Common myeloid progenitor, CD34-positive (primary cell): ENCODE measurements at regions not wholly inside any gene's neighbourhood (a gene's known extent, or its start where the extent isn't known, plus 50 kb on each side); places are given as distances from the start of the nearest gene placed in this dataset.

Source experiments
- CTCF ChIA-PET: fragments of 350-600 bp; sonication (Branson Sonifier 250); formaldehyde crosslinking; loops from one replicate; lab custom pipeline; 2021; ENCODE audit warnings: antibody characterized with exemption; lab: Charles Lee
- POLR2A ChIA-PET: fragments of 350-600 bp; sonication (Branson Sonifier 250); formaldehyde crosslinking; loops from one replicate; lab custom pipeline; 2021; ENCODE audit warnings: antibody characterized with exemption; lab: Charles Lee
- DNase-seq, 3 donors: peaks; one replicate each; pipeline versions ENCODE4 v3.0.0 to v3.0.0-alpha.2; 2013
- H3K27ac ChIP-seq, 2 experiments: 1 replicate in 1 of 2; 2 replicates in 1 of 2; pipeline ENCODE4 v1.7.0; 2013; ENCODE audit warnings: inconsistent platforms in 2 of 2, low read length in 2 of 2, mild to moderate bottlenecking in 2 of 2, low read depth in 1 of 2, moderate library complexity in 1 of 2; ENCODE audit not compliant: severe bottlenecking in 2 of 2, insufficient read depth in 1 of 2, poor library complexity in 1 of 2
- H3K27me3 ChIP-seq, 5 experiments: replicated peaks in 2 of 5; 1 replicate in 3 of 5; 2 replicates in 2 of 5; pipeline versions ENCODE4 v1.6.1 to v1.7.0; 2013; ENCODE audit warnings: low read length in 4 of 5, mild to moderate bottlenecking in 2 of 5, moderate library complexity in 2 of 5, inconsistent platforms in 1 of 5; ENCODE audit not compliant: insufficient read depth in 5 of 5, control insufficient read depth in 4 of 5
- H3K36me3 ChIP-seq, 4 experiments: 1 replicate in 2 of 4; 2 replicates in 2 of 4; pipeline versions ENCODE4 v1.6.1 to v1.7.0; 2013; ENCODE audit warnings: low read length in 3 of 4, control low read depth in 1 of 4, mild to moderate bottlenecking in 1 of 4; ENCODE audit not compliant: control insufficient read depth in 4 of 4, insufficient read depth in 4 of 4
- H3K4me1 ChIP-seq, 4 experiments: 1 replicate in 3 of 4; 2 replicates in 1 of 4; pipeline versions ENCODE4 v1.6.1 to v1.7.1; 2013; ENCODE audit warnings: low read length in 3 of 4, mild to moderate bottlenecking in 3 of 4, control low read depth in 1 of 4, inconsistent platforms in 1 of 4, moderate library complexity in 1 of 4; ENCODE audit not compliant: control insufficient read depth in 4 of 4, insufficient read depth in 4 of 4; ENCODE audit errors: control extremely low read depth in 1 of 4
- H3K4me3 ChIP-seq, 7 experiments: 1 replicate in 4 of 7; 2 replicates in 3 of 7; pipeline versions ENCODE4 v1.5.1 to v1.7.0; 2013; ENCODE audit warnings: mild to moderate bottlenecking in 7 of 7, low read length in 6 of 7, moderate library complexity in 6 of 7, inconsistent platforms in 2 of 7, low read depth in 2 of 7, control low read depth in 1 of 7; ENCODE audit not compliant: insufficient read depth in 4 of 7, control insufficient read depth in 1 of 7; ENCODE audit errors: extremely low read depth in 1 of 7
- H3K9me3 ChIP-seq, 5 experiments: 1 replicate in 4 of 5; 2 replicates in 1 of 5; pipeline versions ENCODE4 v1.6.1 to v1.7.1; 2013; ENCODE audit warnings: low read length in 4 of 5, mild to moderate bottlenecking in 2 of 5, inconsistent platforms in 1 of 5, low read depth in 1 of 5, moderate library complexity in 1 of 5; ENCODE audit not compliant: control insufficient read depth in 4 of 5, insufficient read depth in 2 of 5; ENCODE audit errors: control extremely low read depth in 1 of 5
- WGBS: methylation state at CpG from one replicate; pipeline ENCODE4 v1.1.5; 2013; ENCODE audit not compliant: insufficient coverage; 5-methylcytosine and 5-hydroxymethylcytosine counted together

GRCh38 chr10:78248651-78249464, 215.2 kb downstream of the RPS24 start:
- no peak overlapping the region for H3K27ac ChIP-seq

GRCh38 chr10:78249690-78250089, 216.0 kb downstream of the RPS24 start:
- WGBS: 51% methylated on average over 2 of the region's 3 CpGs
- Histone ChIP-seq H3K27me3 (no peaks in the 10 kb centered on the region), H3K27ac (no peak overlapping the region), H3K4me3 (no peak overlapping the region), H3K36me3 (no peaks in the 10 kb centered on the region), H3K4me1 (peaks cover 8 to 56% (median 45%) of the 10 kb centered on the region in 4 experiments), H3K9me3 (peaks cover 0 to 2% (median 0%) of the 10 kb centered on the region in 5 experiments)
- ChIA-PET CTCF (interaction anchor here (0.9 to 5.0 kb wide), 9 partner anchors 11 to 157 kb away, joined by 3 to 54 read pairs (median 4); no protein-coding TSS in a partner anchor), POLR2A (interaction anchor here (0.5 to 3.3 kb wide), 3 partner anchors 13 to 43 kb away, joined by 3 to 19 read pairs (median 3); no protein-coding TSS in a partner anchor)
- DNase-seq: no peak

More at GRCh38 chr10:78248651-78249464, 215.2 kb downstream of the RPS24 start:
- POLR2A ChIA-PET: interaction anchor here (3.3 kb wide), 1 partner anchor 12 kb away, joined by 19 read pairs; no protein-coding TSS in a partner anchor
- Histone ChIP-seq H3K36me3 (no peaks in the 10 kb centered on the region), H3K9me3 (peaks cover 0 to 2% (median 0%) of the 10 kb centered on the region in 5 experiments), H3K4me3 (peak overlapping the region in 2 of 7 experiments; percentile 34 to 50), H3K27me3 (no peaks in the 10 kb centered on the region), H3K4me1 (peaks cover 7 to 51% (median 45%) of the 10 kb centered on the region in 4 experiments)
- 36% methylated on average over 21 of the region's 22 CpGs for WGBS
- DNase-seq: peak in 2 of 3 donors; percentile 43 to 46
- CTCF ChIA-PET: interaction anchor here (0.7 to 5.0 kb wide), 11 partner anchors 10 to 199 kb away, joined by 3 to 54 read pairs (median 3); no protein-coding TSS in a partner anchor

DNA sequence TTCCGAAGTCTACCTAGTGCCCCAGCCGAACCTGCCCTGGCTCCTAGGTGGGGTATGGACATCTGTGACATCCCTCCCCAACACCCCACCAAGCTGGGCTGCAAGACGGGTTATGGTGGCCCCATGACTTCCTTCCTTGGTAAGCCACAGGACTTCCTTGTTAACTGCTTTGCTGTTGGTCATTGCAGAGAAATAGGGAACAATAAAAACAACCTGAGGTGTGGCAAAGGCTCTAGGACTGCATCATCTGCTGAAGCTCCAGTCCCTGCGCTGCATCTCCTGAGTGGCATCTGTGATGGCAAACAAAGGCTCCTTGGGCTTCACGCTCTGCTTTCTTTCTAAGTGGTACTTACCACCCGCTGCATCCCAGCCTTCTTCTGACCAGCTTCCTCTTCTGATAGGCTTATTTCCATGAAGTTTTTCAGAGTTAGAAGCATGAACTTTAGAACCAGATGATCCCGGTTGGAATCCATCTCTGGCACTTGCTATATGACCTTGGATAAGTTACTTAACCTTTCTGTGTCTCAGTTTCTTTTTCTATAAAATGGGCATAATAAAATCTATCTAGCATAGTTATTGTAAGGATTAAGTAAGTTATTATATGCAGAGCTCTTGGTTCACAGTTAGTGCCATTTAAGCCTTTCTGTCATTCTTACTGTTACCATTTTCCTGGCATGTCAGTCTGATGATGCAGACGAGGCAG, 216.8 kb downstream of the RPS24 start:
- ChIA-PET POLR2A (interaction anchor here (0.5 to 3.3 kb wide), 4 partner anchors 14 to 46 kb away, joined by 3 to 19 read pairs (median 3); no protein-coding TSS in a partner anchor), CTCF (interaction anchor here (0.9 to 5.0 kb wide), 8 partner anchors 10 to 52 kb away, joined by 3 to 54 read pairs (median 4); no protein-coding TSS in a partner anchor)
- Histone ChIP-seq H3K27ac (no peak overlapping the region), H3K27me3 (no peaks in the 10 kb centered on the region), H3K4me3 (peak overlapping the region in 3 of 7 experiments; percentile 19 to 33 (median 30)), H3K36me3 (no peaks in the 10 kb centered on the region), H3K4me1 (peaks cover 8 to 59% (median 47%) of the 10 kb centered on the region in 4 experiments), H3K9me3 (peaks cover 0 to 2% (median 0%) of the 10 kb centered on the region in 5 experiments)
- WGBS: 15% methylated on average over 7 of the region's 8 CpGs
- DNase-seq: peak; percentile 79 to 97 (median 96)

DNA sequence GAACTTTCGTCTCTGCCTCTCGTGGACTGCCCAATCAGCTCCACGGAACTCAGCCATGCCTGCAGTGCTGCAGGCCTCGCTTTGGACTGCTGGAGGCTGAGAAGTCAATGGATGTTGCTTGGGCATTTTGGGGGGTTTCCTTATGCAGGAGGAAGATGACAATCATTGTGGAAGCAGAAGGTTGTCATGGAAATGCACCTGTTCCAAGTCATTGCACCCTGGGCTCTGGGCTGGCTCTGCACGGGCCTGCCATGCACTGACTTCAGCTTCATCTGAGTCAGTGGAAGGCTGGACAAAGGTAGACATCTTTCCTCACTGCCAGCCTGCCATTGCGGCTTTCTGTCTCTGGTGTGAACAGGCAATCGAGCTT, 217.3 kb downstream of the RPS24 start:
- peaks cover 8 to 65% (median 52%) of the 10 kb centered on the region in 4 experiments for H3K4me1 ChIP-seq
- no peak overlapping the region for H3K27ac ChIP-seq
- peaks cover 0 to 2% (median 0%) of the 10 kb centered on the region in 5 experiments for H3K9me3 ChIP-seq
- H3K27me3 ChIP-seq: no peaks in the 10 kb centered on the region
- 82% methylated on average over 7 of the region's 7 CpGs for WGBS
- peak in 2 of 3 donors; percentile 65 to 68 for DNase-seq
- CTCF ChIA-PET: interaction anchor here (1.1 to 5.0 kb wide), 7 partner anchors 9 to 52 kb away, joined by 3 to 54 read pairs (median 4); no protein-coding TSS in a partner anchor
- POLR2A ChIA-PET: interaction anchor here (3.3 kb wide), 1 partner anchor 14 kb away, joined by 19 read pairs; no protein-coding TSS in a partner anchor
- H3K36me3 ChIP-seq: no peaks in the 10 kb centered on the region
- peak overlapping the region in 1 of 7 experiments; percentile 30 for H3K4me3 ChIP-seq

DNA sequence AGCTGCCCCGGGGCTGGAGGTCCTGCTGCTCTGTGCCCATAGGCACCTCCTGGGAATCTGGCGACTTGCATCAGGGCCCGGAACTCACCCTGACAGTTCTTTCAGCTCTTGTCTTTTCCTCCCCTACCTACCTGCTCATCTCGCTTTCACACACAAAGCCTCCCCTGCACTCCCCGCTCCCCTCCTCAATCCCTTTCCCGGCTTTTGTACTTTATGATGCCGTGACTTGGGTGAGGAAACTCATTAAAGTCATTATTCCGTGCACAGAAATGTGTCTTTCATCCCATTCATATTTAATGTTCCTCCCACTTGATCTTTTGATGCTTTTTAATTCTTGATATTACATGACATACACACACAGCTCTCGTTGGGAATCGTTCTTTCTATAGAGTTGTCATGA, 218.6 kb downstream of the RPS24 start:
- Histone ChIP-seq H3K4me1 (peaks cover 13 to 73% (median 60%) of the 10 kb centered on the region in 4 experiments), H3K27ac (no peak overlapping the region), H3K9me3 (no peaks in the 10 kb centered on the region), H3K36me3 (no peaks in the 10 kb centered on the region), H3K27me3 (no peaks in the 10 kb centered on the region), H3K4me3 (no peak overlapping the region)
- no peak for DNase-seq
- POLR2A ChIA-PET: interaction anchor here (1.4 kb wide), 1 partner anchor 16 kb away, joined by 3 read pairs; no protein-coding TSS in a partner anchor
- WGBS: 98% methylated on average over 9 of the region's 10 CpGs
- CTCF ChIA-PET: no interaction called here

DNA sequence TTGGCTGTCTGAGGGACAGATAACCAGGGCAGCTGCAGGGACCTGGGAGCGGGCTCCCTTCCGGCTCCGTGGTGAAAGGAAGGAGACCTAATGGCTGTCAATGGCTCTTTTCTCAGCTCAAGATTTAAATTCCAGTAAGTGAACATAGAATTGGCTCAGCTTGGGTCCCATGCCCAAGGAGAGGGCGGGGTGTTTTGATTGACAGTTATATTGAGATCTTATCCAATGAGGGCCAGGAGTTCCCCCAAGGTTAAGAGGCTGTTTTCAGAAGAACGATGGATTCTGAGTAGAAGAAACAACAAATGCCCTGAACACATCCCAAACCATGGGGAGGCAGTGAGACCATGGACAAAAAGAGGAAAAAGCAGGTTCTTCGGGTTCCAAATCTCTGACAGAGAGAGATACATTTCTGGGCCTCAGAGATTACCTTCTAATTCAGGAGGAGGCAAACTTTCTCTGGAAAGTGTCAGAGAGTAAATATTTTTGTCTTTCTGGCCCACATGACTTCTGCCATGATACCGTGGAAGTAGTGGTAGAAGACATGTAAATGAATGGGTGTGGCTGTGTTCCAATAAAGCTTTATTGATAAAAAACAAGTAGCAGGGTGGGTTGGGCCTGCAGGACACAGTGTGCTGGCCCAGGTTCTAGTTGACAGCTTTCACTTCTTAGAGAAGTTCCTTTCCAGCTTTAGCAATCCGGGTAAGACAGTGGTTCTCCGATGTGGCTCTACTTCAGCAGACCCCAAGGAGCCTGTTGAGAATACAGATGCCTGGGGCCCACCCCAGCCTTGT, 219.6 kb downstream of the RPS24 start:
- 98% methylated on average over 8 of the region's 9 CpGs for WGBS
- POLR2A ChIA-PET: interaction anchor here (1.4 kb wide), 1 partner anchor 17 kb away, joined by 3 read pairs; no protein-coding TSS in a partner anchor

More for the DNA sequence above, 219.6 kb downstream of the RPS24 start:
- DNase-seq: no peak
- Histone ChIP-seq H3K4me1 (peaks cover 13 to 63% (median 52%) of the 10 kb centered on the region in 4 experiments), H3K27me3 (no peaks in the 10 kb centered on the region), H3K27ac (no peak overlapping the region), H3K9me3 (no peaks in the 10 kb centered on the region), H3K36me3 (no peaks in the 10 kb centered on the region), H3K4me3 (no peak overlapping the region)
- CTCF ChIA-PET: interaction anchor here (1.0 to 1.1 kb wide), 3 partner anchors 17 to 49 kb away, joined by 3 read pairs; no protein-coding TSS in a partner anchor
